ENCODE measurements at regions not wholly inside any gene's neighbourhood (a gene's known extent, or its start where the extent isn't known, plus 50 kb on each side); places are given as distances from the start of the nearest gene placed in this dataset.

DNA sequence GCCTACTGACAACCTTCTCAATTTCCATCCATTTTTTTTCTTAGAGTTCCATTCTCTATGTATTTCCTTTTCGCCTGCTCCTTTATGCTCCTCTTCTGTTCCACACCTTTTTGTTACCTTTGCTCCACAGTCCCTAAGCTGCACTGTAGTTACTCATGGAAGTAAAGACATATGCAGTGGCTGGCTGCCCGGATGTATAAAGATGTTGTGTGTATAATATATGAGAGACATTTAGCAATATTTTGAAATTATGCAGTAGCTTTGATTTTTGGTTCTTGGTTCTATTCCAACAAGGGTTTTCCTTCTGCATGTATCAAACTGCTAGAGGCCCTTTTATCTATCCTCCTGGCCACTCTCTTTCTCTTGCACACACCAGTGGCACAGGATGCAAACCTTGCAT lies 234.9 kb downstream of the DOK5 start:
- TF ChIP-seq, protein P1, sequence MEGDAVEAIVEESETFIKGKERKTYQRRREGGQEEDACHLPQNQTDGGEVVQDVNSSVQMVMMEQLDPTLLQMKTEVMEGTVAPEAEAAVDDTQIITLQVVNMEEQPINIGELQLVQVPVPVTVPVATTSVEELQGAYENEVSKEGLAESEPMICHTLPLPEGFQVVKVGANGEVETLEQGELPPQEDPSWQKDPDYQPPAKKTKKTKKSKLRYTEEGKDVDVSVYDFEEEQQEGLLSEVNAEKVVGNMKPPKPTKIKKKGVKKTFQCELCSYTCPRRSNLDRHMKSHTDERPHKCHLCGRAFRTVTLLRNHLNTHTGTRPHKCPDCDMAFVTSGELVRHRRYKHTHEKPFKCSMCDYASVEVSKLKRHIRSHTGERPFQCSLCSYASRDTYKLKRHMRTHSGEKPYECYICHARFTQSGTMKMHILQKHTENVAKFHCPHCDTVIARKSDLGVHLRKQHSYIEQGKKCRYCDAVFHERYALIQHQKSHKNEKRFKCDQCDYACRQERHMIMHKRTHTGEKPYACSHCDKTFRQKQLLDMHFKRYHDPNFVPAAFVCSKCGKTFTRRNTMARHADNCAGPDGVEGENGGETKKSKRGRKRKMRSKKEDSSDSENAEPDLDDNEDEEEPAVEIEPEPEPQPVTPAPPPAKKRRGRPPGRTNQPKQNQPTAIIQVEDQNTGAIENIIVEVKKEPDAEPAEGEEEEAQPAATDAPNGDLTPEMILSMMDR (conservative IDR thresholded peaks at IDR 0.05), result no peak
- TF ChIP-seq ZFX (IDR thresholded peaks at IDR 0.05), result no peak
- H3K27ac ChIP-seq, result no peak overlapping the region

DNA sequence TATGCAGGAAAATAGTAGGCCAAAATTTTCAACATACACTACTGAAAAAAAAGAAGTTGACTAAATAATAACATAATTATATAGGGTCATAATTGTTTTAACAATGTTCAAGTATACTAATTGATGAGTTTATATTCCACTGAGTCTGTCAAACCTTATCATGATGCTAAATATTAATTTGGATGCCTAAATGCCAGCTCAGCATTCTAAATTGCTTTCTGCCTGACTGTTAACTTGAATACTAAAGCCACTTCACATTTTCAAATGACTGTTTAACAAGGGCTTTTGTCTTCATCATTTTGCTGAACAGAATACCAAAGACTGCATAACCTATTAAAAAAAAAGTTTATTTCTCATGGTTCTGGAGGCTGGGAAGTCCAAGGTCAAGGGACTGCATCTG lies 232.8 kb downstream of the DOK5 start:
- no peak overlapping the region for H3K27ac ChIP-seq
- TF ChIP-seq ZFX (IDR thresholded peaks at IDR 0.05), result no peak
- TF ChIP-seq, protein P1 (conservative IDR thresholded peaks at IDR 0.05), result no peak

DNA sequence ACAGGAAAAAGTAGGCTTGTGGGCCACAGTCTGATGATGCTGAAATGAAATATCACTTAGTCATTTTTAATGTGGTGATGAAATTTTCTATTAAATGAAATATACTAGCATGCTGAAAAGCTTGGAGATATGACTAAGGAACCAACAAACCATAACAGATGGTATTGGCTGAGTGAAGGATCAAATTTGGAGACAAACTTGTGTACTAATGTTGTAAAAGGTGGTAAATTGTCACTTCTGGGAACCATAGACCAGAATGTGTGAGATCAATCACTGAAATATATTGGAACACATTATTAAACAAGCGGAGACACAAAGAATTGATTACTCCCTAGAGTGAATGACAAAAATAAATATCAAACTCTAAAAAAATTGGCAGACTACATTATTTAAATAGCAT lies 232.4 kb downstream of the DOK5 start:
- no peak for TF ChIP-seq ZFX (IDR thresholded peaks at IDR 0.05)
- TF ChIP-seq, protein P1 (conservative IDR thresholded peaks at IDR 0.05), result no peak
- H3K27ac ChIP-seq, result no peak overlapping the region

DNA sequence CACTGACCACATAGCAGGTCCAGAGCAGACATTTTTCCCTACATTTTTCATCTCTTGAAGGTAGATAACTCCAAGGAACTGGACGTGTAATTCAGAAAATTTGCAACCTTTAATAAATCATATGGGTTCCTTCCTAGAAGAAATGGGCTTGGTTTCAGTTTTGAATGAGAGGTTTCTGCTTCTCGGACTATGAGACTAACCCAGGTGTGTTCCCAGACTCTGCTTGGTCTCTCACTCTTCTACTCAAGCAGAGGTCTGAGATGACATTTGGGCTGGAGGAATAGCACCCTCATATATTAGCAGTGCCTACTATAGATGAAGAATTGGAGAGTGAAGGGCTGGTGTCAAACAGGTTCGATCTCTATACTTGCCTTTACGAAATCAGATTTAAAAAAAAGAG lies 231.2 kb downstream of the DOK5 start:
- TF ChIP-seq, protein P1 (conservative IDR thresholded peaks at IDR 0.05), result no peak
- TF ChIP-seq ZFX (IDR thresholded peaks at IDR 0.05), result no peak
- H3K27ac ChIP-seq, result no peak overlapping the region

DNA sequence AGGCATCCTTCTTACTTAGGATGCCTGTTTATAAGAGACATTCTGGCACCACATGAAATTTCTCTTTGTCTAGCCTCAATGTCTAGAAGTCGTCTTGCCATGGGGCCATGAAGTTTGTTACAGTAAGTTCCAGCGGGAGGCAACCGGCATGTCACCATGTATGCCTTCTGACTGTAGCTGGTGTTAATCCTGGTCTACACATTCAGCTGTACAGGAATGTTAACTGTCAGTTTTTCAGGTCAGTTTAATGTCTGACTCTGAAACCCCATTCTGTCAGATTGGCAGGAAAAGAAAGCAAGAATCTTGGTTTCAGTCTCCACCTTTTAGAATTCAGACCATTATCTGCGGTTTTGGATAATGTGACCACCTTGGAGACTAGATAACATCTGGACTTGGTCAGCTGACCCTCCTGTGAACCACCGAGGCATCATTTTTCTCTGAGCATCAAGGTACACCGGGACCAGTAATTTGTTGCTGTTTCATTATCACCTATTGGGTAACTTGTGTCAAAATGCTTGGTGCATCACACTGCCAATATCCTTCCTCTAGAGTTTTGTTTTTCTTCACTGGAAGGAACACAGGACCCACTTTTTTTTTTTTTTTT lies 228.7 kb downstream of the DOK5 start:
- TF ChIP-seq ZFX (IDR thresholded peaks at IDR 0.05), result no peak
- TF ChIP-seq, protein P1 (conservative IDR thresholded peaks at IDR 0.05), result no peak
- no peak overlapping the region for H3K27ac ChIP-seq
